CD4-positive, alpha-beta memory T cell (primary cell): ENCODE measurements at regions not wholly inside any gene's neighbourhood (a gene's known extent, or its start where the extent isn't known, plus 50 kb on each side); places are given as distances from the start of the nearest gene placed in this dataset.
"Not testable (repeated sequence)": the region's sequence is repeated elsewhere in the genome, so short reads cannot be mapped to it uniquely, and the experiment has no call there.

ENCODE experiments used
- CTCF ChIA-PET: fragments of 350-600 bp; sonication (Branson Sonifier 250); formaldehyde crosslinking; loops from one replicate; lab custom pipeline; 2021; ENCODE audit warnings: inconsistent platforms; ENCODE audit not compliant: partially characterized antibody; lab: Charles Lee
- POLR2A ChIA-PET: fragments of 350-600 bp; sonication (Branson Sonifier 250); formaldehyde crosslinking; loops from one replicate; lab custom pipeline; 2021; ENCODE audit not compliant: partially characterized antibody; lab: Charles Lee
- DNase-seq, 5 donors: peaks; one replicate each; pipeline versions ENCODE4 v3.0.0 to v3.0.0-alpha.2; 2020 to 2022; ENCODE audit warnings: mixed read lengths in 1 of 5
- H3K27ac ChIP-seq: one replicate; pipeline ENCODE4 v1.7.0; 2013; ENCODE audit warnings: low read depth, low read length
- H3K27me3 ChIP-seq: 2 replicates; pipeline ENCODE4 v1.7.0; 2013; ENCODE audit warnings: mild to moderate bottlenecking, low read length, moderate library complexity; ENCODE audit not compliant: insufficient read depth
- H3K36me3 ChIP-seq: 2 replicates; pipeline ENCODE4 v1.7.0; 2013; ENCODE audit warnings: mild to moderate bottlenecking, low read length, moderate library complexity; ENCODE audit not compliant: insufficient read depth
- H3K4me1 ChIP-seq: 2 replicates; pipeline ENCODE4 v1.7.0; 2013; ENCODE audit warnings: mild to moderate bottlenecking, low read length, moderate library complexity; ENCODE audit not compliant: insufficient read depth
- H3K4me3 ChIP-seq, 2 donors: one replicate each; pipeline ENCODE4 v1.7.0; 2013; ENCODE audit warnings: low read length in 2 of 2, mild to moderate bottlenecking in 1 of 2
- H3K9me3 ChIP-seq, 2 donors: one replicate each; pipeline ENCODE4 v1.7.0; 2013; ENCODE audit warnings: low read length in 2 of 2, control low read depth in 1 of 2; ENCODE audit not compliant: control insufficient read depth in 1 of 2
- H3K27ac Mint-ChIP-seq, 7 donors: one replicate each; pipeline ENCODE4 v1.8.0; 2020 to 2021; ENCODE audit warnings: mixed read lengths in 7 of 7, mild to moderate bottlenecking in 6 of 7, inconsistent platforms in 3 of 7, moderate library complexity in 3 of 7
- H3K27me3 Mint-ChIP-seq, 2 donors: one replicate each; pipeline ENCODE4 v1.8.0; 2020 to 2021; ENCODE audit warnings: mixed read lengths in 2 of 2
- H3K36me3 Mint-ChIP-seq, 2 donors: one replicate each; pipeline ENCODE4 v1.8.0; 2020 to 2021; ENCODE audit warnings: mixed read lengths in 2 of 2, inconsistent platforms in 1 of 2, mild to moderate bottlenecking in 1 of 2
- H3K4me1 Mint-ChIP-seq, 4 donors: one replicate each; pipeline ENCODE4 v1.8.0; 2020 to 2021; ENCODE audit warnings: mixed read lengths in 4 of 4, mild to moderate bottlenecking in 1 of 4
- H3K4me3 Mint-ChIP-seq, 8 donors: one replicate each; pipeline ENCODE4 v1.8.0; 2020 to 2021; ENCODE audit warnings: mixed read lengths in 8 of 8, mild to moderate bottlenecking in 7 of 8, moderate library complexity in 6 of 8, inconsistent platforms in 3 of 8
- H3K9me3 Mint-ChIP-seq, 8 donors: one replicate each; pipeline ENCODE4 v1.8.0; 2020 to 2021; ENCODE audit warnings: mixed read lengths in 8 of 8, mild to moderate bottlenecking in 5 of 8, inconsistent platforms in 3 of 8, moderate library complexity in 1 of 8
- intact Hi-C: fragments of 100-400 bp; cut with micrococcal nuclease; formaldehyde crosslinking; loops from one replicate; pipeline ENCODE4 v1.15.1; 2023

GRCh38 chr11:134955970-134956369 lies 543.9 kb upstream of the B3GAT1 start:
- intact Hi-C loops, H3K9me3 ChIP-seq, H3K27me3 ChIP-seq, H3K27ac Mint-ChIP-seq, H3K27ac ChIP-seq, H3K4me3 Mint-ChIP-seq, POLR2A ChIA-PET, H3K36me3 ChIP-seq, H3K4me3 ChIP-seq, CTCF ChIA-PET, H3K36me3 Mint-ChIP-seq, H3K9me3 Mint-ChIP-seq, DNase-seq, H3K4me1 ChIP-seq, H3K4me1 Mint-ChIP-seq: not testable (repeated sequence)
- H3K27me3 Mint-ChIP-seq = peaks cover 6 to 11% of the 10 kb centered on the region in 2 donors

- Mint-ChIP-seq H3K4me1 (no peaks in the 10 kb centered on the region), H3K27me3 (peaks cover 6 to 11% of the 10 kb centered on the region in 2 donors), H3K27ac (no peak overlapping the region), H3K4me3 (no peak overlapping the region), H3K9me3 (no peaks in the 10 kb centered on the region), H3K36me3 (no peaks in the 10 kb centered on the region)
- no peak for DNase-seq
- POLR2A ChIA-PET = no interaction called here
- CTCF ChIA-PET = no interaction called here
- H3K4me1 ChIP-seq = no peaks in the 10 kb centered on the region
- no peak overlapping the region for H3K4me3 ChIP-seq
- H3K27ac ChIP-seq = no peak overlapping the region
- intact Hi-C loops = no loop called here
- no peaks in the 10 kb centered on the region for H3K9me3 ChIP-seq
- no peaks in the 10 kb centered on the region for H3K36me3 ChIP-seq
- H3K27me3 ChIP-seq = no peaks in the 10 kb centered on the region
Measured at GRCh38 chr11:134955281-134955680, 543.2 kb upstream of the B3GAT1 start.

- H3K27ac ChIP-seq, H3K36me3 ChIP-seq, H3K4me3 Mint-ChIP-seq, H3K9me3 Mint-ChIP-seq, H3K36me3 Mint-ChIP-seq, H3K27ac Mint-ChIP-seq, POLR2A ChIA-PET, CTCF ChIA-PET, DNase-seq, H3K4me3 ChIP-seq, H3K4me1 ChIP-seq, H3K27me3 ChIP-seq, H3K4me1 Mint-ChIP-seq, intact Hi-C loops, H3K9me3 ChIP-seq: not testable (repeated sequence)
- H3K27me3 Mint-ChIP-seq = peaks cover 6 to 11% of the 10 kb centered on the region in 2 donors
Measured at GRCh38 chr11:134954456-134954855, 542.4 kb upstream of the B3GAT1 start.

GRCh38 chr11:134953417-134953970 lies 541.5 kb upstream of the B3GAT1 start:
- H3K9me3 ChIP-seq, intact Hi-C loops, CTCF ChIA-PET: not testable (repeated sequence)

GRCh38 chr11:134951305-134951700 lies 539.3 kb upstream of the B3GAT1 start:
- Mint-ChIP-seq H3K36me3 (no peaks in the 10 kb centered on the region), H3K27ac (no peak overlapping the region), H3K27me3 (peaks cover 11 to 16% of the 10 kb centered on the region in 2 donors), H3K4me1 (no peaks in the 10 kb centered on the region), H3K4me3 (no peak overlapping the region), H3K9me3 (no peaks in the 10 kb centered on the region)
- no peak overlapping the region for H3K4me3 ChIP-seq
- POLR2A ChIA-PET = no interaction called here
- no peaks in the 10 kb centered on the region for H3K9me3 ChIP-seq
- H3K36me3 ChIP-seq = no peaks in the 10 kb centered on the region
- H3K27me3 ChIP-seq = no peaks in the 10 kb centered on the region
- H3K4me1 ChIP-seq = no peaks in the 10 kb centered on the region
- CTCF ChIA-PET = no interaction called here
- no peak overlapping the region for H3K27ac ChIP-seq
- intact Hi-C loops = no loop called here
- no peak for DNase-seq

More at GRCh38 chr11:134953417-134953970, 541.5 kb upstream of the B3GAT1 start:
- H3K4me3 Mint-ChIP-seq, H3K4me1 ChIP-seq, POLR2A ChIA-PET, H3K27ac ChIP-seq, H3K27ac Mint-ChIP-seq, H3K36me3 Mint-ChIP-seq, H3K27me3 ChIP-seq, H3K4me1 Mint-ChIP-seq, H3K36me3 ChIP-seq, H3K9me3 Mint-ChIP-seq, DNase-seq, H3K4me3 ChIP-seq: not testable (repeated sequence)
- peaks cover 11% of the 10 kb centered on the region in 2 donors for H3K27me3 Mint-ChIP-seq

GRCh38 chr11:134950692-134951304 lies 538.8 kb upstream of the B3GAT1 start:
- DNase-seq = no peak
- Mint-ChIP-seq H3K9me3 (no peaks in the 10 kb centered on the region), H3K4me3 (no peak overlapping the region), H3K27me3 (peaks cover 11 to 16% of the 10 kb centered on the region in 2 donors), H3K36me3 (no peaks in the 10 kb centered on the region), H3K27ac (no peak overlapping the region), H3K4me1 (no peaks in the 10 kb centered on the region)
- no peaks in the 10 kb centered on the region for H3K4me1 ChIP-seq
- H3K4me3 ChIP-seq = no peak overlapping the region
- no peaks in the 10 kb centered on the region for H3K27me3 ChIP-seq
- H3K9me3 ChIP-seq = no peaks in the 10 kb centered on the region
- H3K36me3 ChIP-seq = no peaks in the 10 kb centered on the region
- intact Hi-C loops = no loop called here
- no peak overlapping the region for H3K27ac ChIP-seq
- ChIA-PET POLR2A (no interaction called here), CTCF (no interaction called here)

- no peaks in the 10 kb centered on the region for H3K27me3 ChIP-seq
- POLR2A ChIA-PET = no interaction called here
- Mint-ChIP-seq H3K9me3 (no peaks in the 10 kb centered on the region), H3K27ac (no peak overlapping the region), H3K27me3 (peaks cover 8 to 14% of the 10 kb centered on the region in 2 donors), H3K4me1 (no peaks in the 10 kb centered on the region), H3K36me3 (no peaks in the 10 kb centered on the region), H3K4me3 (no peak overlapping the region)
- intact Hi-C loops = no loop called here
- H3K36me3 ChIP-seq = no peaks in the 10 kb centered on the region
- no peak for DNase-seq
- no peak overlapping the region for H3K4me3 ChIP-seq
- CTCF ChIA-PET = no interaction called here
- no peaks in the 10 kb centered on the region for H3K4me1 ChIP-seq
- no peaks in the 10 kb centered on the region for H3K9me3 ChIP-seq
- H3K27ac ChIP-seq = no peak overlapping the region
Measured at GRCh38 chr11:134949121-134950090, 537.4 kb upstream of the B3GAT1 start.
